ENCODE measurements at regions not wholly inside any gene's neighbourhood (a gene's known extent, or its start where the extent isn't known, plus 50 kb on each side); places are given as distances from the start of the nearest gene placed in this dataset.

DNA sequence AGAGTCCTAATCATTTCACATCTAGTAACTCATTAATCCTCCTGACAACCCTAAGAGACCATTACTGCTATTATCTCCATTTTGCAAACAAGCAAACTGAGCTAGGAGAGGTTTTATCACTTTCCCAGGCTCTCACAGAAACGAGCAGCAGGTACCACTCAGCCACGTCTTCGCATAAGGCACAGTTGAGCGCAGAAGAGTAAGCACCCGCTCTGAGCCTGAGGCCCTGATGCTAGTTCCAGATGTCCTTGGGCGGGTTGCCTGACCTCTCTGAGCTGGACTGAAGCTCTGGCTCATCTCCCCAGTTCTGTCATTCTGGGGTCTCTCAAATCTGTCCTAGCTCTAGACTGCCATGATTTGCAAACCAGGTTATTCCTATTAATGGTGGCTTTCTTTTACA, 72.6 kb upstream of the FRMD4A start:
- TF ChIP-seq CTCF (IDR thresholded peaks at IDR 0.05) (no peak), POLR2A (IDR thresholded peaks at IDR 0.05) (no peak)

All from body of pancreas (tissue), 4 donors.